ENCODE measurements at regions not wholly inside any gene's neighbourhood (a gene's known extent, or its start where the extent isn't known, plus 50 kb on each side); places are given as distances from the start of the nearest gene placed in this dataset.

DNA sequence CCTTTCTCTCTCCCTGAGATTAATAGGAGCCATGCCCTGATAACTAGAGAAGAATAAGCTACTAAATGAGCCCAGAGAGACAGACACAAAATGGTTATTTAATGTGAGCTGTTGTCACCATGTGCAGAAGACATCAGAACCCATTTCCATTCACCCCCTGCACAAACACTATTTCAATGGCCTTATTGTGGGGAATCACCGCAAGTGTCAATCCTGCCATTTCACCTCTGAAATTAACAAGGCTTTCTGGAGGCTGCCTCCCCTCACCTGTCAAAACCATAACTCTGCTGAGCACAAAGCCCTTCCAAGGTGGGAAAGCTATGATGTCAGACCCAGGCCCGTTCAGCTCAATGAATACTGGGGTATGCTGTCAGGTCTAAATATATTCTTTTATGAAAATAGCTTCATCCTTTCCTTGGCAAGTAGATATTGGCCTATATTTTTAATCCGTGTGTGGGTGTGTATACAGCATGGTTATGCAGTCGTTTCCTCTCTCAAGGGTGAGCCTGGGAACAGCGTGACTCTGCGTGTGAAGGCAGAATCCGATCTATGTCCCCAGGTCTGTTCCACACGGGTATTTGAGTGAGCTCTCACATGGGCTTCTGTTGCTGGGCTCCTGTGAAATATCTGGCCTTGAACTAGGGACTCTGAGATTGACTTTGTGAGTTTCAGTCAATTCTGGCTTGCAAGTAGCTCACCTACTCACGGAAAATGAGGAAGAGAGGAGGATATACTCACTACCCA is 266.3 kb downstream of the FBXW7 start:
- no peak overlapping the region for H3K4me3 Mint-ChIP-seq
- no peak overlapping the region for H3K27ac Mint-ChIP-seq
- ATAC-seq (replicated peaks) (no peak), DNase-seq (no peak)
- H3K4me1 Mint-ChIP-seq: peaks cover 2 to 5% of the 10 kb centered on the region in 2 donors
- no peaks in the 10 kb centered on the region for H3K27me3 Mint-ChIP-seq
- no peaks in the 10 kb centered on the region for H3K9me3 Mint-ChIP-seq
- H3K36me3 Mint-ChIP-seq: no peaks in the 10 kb centered on the region

DNA sequence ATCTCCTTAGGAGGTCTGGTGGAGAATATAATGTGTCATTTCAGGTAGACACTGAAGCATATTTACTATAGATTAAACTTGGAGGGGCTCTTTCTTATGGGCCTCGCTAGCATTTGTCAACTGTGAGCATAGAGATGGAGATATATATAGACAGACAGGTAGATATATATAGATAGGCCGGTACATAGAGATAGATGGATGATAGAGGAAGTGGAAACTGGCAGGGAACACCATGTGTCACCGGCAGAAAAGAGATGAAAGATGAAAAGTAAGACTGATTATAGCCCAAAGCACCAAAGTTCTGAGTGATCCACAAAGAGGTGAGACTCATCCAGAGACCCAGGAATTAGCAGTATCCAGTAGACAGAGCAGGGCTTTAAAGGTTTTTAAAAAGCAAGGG is 268.1 kb downstream of the FBXW7 start:
- no peaks in the 10 kb centered on the region for H3K9me3 Mint-ChIP-seq
- no peaks in the 10 kb centered on the region for H3K36me3 Mint-ChIP-seq
- H3K27me3 Mint-ChIP-seq: no peaks in the 10 kb centered on the region
- no peak overlapping the region for H3K4me3 Mint-ChIP-seq
- peaks cover 2 to 5% of the 10 kb centered on the region in 2 donors for H3K4me1 Mint-ChIP-seq
- H3K27ac Mint-ChIP-seq: no peak overlapping the region
- peak in 1 of 2 donors; percentile 41 for ATAC-seq (replicated peaks)
- DNase-seq: no peak

DNA sequence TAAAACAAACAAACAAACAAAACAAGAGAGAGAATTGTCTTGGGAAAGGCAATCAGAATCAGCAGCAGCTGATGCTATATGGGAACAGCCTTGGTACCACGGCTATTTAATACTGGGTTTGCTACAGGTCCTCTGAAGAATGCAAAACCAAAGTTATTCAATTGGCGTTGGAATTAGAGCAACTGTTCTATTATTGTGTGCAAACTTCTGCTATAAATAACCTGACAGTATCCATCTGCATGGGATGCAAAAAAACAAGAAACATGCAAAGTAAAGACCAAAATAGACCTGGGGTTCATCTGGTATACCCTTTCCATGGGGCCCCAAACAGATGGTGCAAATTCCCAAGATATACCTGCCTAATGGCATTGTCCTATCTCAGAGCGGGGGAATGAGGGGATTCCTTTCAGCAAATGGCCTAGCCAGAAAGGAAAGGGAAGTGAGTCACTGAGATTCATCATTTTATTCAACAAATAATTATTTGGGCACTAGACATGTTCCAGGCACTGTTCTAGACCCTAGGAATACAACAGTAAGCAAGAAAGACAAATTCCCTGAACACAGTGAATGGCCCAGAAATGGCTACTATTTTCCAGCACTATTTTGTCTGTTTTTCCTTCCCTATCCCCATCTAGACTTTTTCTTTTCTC is 268.9 kb downstream of the FBXW7 start:
- no peak for DNase-seq
- Mint-ChIP-seq H3K9me3 (no peaks in the 10 kb centered on the region), H3K27ac (no peak overlapping the region), H3K4me1 (peaks cover 2 to 5% of the 10 kb centered on the region in 2 donors), H3K4me3 (no peak overlapping the region), H3K36me3 (no peaks in the 10 kb centered on the region), H3K27me3 (no peaks in the 10 kb centered on the region)
- no peak for ATAC-seq (replicated peaks)

DNA sequence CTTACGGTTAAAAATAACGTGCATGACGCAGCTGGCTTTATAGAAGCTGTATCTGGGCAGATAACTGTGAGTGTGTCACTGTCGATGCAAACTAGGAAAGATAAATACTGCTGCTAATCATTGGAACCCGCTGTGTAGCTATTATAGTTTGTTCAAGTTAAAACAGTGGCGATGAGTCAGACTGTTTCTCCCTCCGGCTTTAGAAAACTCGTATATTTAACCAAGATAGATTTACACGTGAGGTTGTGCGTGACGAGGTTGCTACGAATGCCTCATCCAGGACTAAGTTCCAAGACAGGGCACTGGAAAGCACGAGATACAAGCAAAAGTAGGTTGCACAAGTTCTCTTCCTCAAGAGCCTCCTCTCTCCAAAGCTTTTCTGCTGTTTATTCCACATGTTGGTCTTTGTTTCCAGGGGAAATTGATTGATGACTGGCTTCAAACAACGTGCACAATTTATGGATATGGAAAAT is 270.7 kb downstream of the FBXW7 start:
- Mint-ChIP-seq H3K27me3 (no peaks in the 10 kb centered on the region), H3K9me3 (peaks cover 3 to 4% of the 10 kb centered on the region in 2 donors), H3K27ac (no peak overlapping the region), H3K36me3 (no peaks in the 10 kb centered on the region), H3K4me1 (peaks cover 2 to 5% of the 10 kb centered on the region in 2 donors), H3K4me3 (no peak overlapping the region)
- DNase-seq: no peak
- no peak for ATAC-seq (replicated peaks)

DNA sequence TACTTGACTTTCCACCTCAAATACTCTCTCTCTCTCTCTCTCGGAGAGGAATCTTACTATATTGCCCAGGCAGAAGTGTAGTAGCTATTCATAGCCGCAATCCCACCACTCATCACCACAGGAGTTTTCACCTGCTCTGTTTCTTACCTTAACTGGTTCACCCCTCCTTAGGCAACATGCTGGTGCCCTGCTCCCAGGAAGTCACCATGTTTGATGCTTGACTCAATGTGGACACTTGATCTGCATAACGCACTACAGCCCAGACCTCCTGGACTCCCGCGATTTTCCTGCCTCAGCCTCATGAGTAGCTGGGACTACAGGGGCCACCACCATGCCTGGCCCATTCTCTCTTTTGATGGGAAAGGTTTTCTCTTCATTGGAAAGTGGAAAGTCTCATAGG is 271.8 kb downstream of the FBXW7 start:
- Mint-ChIP-seq H3K27ac (no peak overlapping the region), H3K4me3 (no peak overlapping the region), H3K9me3 (peaks cover 8 to 9% of the 10 kb centered on the region in 2 donors), H3K4me1 (peaks cover 4 to 5% of the 10 kb centered on the region in 2 donors), H3K27me3 (peaks cover 6% of the 10 kb centered on the region in 2 donors), H3K36me3 (peaks cover 2 to 4% of the 10 kb centered on the region in 2 donors)
- no peak for DNase-seq
- ATAC-seq (replicated peaks): no peak

DNA sequence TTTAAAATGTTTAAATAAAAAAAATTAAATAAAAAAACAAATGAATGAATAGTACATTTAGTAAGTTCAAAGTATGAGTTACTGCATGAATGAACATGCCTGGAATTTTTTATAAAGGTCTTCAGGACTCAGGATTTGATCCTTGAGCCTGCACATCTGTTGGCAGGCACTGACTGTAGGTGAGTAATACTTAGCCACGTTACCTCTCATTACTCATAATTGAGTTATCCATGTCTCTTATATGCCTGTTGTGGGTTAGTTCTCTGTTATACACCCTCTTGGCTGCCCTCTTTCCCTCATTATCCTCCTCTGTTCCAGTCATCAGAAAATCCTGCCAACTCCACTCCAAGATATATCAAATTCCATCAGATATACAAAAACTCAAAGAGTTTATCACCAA is 276.0 kb downstream of the FBXW7 start:
- H3K4me3 Mint-ChIP-seq: no peak overlapping the region

DNA sequence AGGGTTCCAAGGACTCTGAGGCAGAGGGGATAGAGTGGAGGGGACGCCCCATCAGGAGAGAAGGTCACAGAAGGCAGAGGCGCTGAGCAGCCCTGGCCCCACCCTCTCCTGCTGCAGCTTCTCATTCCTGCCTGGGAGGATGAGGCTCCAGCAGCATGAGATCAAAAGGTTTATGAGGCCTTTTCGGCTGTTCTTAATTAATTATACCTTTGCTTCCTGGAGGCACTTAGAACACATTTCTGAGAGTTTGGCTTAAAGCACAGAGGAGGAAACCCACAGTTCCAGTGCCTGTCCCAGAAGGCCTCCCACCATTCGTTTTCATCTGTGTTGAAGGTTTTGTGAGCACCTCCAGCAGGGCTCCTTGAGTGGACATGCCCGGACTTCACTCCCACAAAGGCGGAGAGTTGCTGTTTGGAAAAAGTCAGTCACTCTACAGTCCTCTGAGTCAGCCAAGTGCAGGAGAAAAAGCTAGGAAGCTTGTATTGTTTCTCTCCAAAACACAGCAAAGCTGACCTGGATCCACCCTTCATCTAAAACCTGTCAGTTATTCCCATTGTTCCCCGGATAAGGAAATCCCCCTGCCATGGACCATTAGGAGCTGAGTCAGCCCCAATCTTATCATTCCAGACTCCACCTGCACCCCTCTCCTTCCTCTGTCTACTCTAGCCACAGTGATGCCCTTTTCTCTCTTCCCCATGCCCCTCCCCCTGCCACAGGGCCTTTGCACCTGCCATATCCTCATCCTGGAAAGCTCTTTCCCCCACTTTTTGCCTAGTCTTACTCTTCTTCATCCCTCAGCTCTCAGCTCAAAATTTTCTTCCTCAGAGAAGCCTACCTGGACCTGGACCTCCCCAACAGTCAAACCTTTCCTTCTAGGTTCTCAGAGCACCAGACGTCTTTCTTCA is 276.8 kb downstream of the FBXW7 start:
- ATAC-seq (replicated peaks): no peak
- H3K27me3 Mint-ChIP-seq: peaks cover 12% of the 10 kb centered on the region in 2 donors
- peaks cover 2 to 4% of the 10 kb centered on the region in 2 donors for H3K36me3 Mint-ChIP-seq
- H3K27ac Mint-ChIP-seq: no peak overlapping the region
- H3K9me3 Mint-ChIP-seq: peaks cover 8 to 9% of the 10 kb centered on the region in 2 donors
- H3K4me1 Mint-ChIP-seq: peaks cover 4 to 6% of the 10 kb centered on the region in 2 donors
- H3K4me3 Mint-ChIP-seq: no peak overlapping the region
- DNase-seq: no peak

More for the DNA sequence above, 276.0 kb downstream of the FBXW7 start:
- Mint-ChIP-seq H3K9me3 (peaks cover 8 to 9% of the 10 kb centered on the region in 2 donors), H3K36me3 (peaks cover 2 to 4% of the 10 kb centered on the region in 2 donors), H3K27me3 (peaks cover 12% of the 10 kb centered on the region in 2 donors), H3K4me1 (peaks cover 4 to 6% of the 10 kb centered on the region in 2 donors), H3K27ac (no peak overlapping the region)
- no peak for DNase-seq
- no peak for ATAC-seq (replicated peaks)

DNA sequence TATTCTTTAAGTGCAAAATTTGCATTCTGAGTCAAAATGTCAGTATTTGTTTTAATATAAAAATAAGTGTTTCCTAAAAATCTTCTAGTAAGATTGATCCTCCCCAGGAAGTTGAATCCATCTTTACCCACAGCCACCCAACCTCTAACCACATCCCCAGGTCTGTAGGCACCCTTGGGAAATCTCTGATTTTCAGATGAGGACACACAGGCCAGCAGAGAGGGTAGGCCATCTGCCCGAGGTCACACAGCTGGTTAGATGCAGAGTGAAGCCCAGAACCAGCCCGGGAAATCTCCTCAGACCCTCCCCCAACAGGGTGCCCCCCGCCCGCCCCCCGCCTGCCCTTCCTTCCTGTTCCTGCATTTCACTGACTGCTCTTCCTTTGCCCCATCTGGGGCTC is 277.5 kb downstream of the FBXW7 start:
- DNase-seq (no peak), ATAC-seq (replicated peaks) (no peak)
- no peak overlapping the region for H3K27ac Mint-ChIP-seq
- H3K36me3 Mint-ChIP-seq: peaks cover 2 to 4% of the 10 kb centered on the region in 2 donors
- H3K4me3 Mint-ChIP-seq: no peak overlapping the region
- peaks cover 12% of the 10 kb centered on the region in 2 donors for H3K27me3 Mint-ChIP-seq
- H3K4me1 Mint-ChIP-seq: peaks cover 4 to 6% of the 10 kb centered on the region in 2 donors
- H3K9me3 Mint-ChIP-seq: peaks cover 8 to 9% of the 10 kb centered on the region in 2 donors

DNA sequence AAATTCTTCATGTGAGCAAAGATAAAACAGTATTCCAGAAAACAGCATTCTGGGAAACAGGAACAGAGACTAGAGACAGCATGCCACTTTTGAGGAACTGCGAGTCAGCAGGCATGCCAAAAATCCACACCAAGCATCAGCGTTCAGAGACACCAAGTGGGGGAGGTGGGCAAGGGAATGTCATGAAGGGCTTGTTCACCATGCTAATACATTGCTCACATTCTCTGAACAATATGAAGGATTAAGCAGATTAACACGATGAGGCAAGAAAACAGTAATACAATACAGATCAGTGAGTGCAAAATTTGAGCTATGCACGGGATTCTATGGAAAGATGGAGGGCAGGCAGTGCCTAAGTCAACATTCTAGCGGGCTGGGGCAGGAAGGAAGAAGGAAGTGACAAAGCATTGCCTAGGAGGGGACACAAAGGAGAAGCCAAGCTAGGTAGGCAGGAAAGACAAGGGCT is 278.3 kb downstream of the FBXW7 start:
- Mint-ChIP-seq H3K27me3 (peaks cover 12% of the 10 kb centered on the region in 2 donors), H3K36me3 (peaks cover 2 to 4% of the 10 kb centered on the region in 2 donors), H3K4me3 (no peak overlapping the region), H3K27ac (no peak overlapping the region), H3K4me1 (peaks cover 4 to 6% of the 10 kb centered on the region in 2 donors), H3K9me3 (peaks cover 8 to 9% of the 10 kb centered on the region in 2 donors)
- no peak for DNase-seq
- ATAC-seq (replicated peaks): peak in 1 of 2 donors; percentile 23

DNA sequence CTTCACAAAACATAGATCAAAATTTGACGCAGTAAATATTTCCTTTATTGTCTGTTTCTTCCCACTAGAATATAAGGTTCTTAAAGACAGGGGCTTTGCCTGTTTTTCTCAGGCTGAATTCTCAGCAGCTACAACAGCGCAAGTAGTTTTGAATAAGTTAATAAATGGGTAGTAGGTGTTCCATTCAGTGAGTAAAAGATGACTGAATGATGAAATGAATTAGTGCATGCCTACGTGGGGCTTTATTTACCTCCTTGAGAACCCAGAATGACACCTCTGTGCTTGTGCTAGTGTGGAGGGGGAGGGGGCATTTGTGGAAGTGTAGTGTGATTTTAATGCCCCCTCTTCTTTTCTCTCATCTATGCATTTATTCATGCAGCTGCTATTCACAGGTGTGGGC is 278.9 kb downstream of the FBXW7 start:
- H3K36me3 Mint-ChIP-seq: peaks cover 2 to 4% of the 10 kb centered on the region in 2 donors
- ATAC-seq (replicated peaks) (no peak), DNase-seq (no peak)
- H3K4me1 Mint-ChIP-seq: peaks cover 4 to 6% of the 10 kb centered on the region in 2 donors
- peaks cover 8 to 9% of the 10 kb centered on the region in 2 donors for H3K9me3 Mint-ChIP-seq
- no peak overlapping the region for H3K27ac Mint-ChIP-seq
- H3K4me3 Mint-ChIP-seq: no peak overlapping the region
- peaks cover 12% of the 10 kb centered on the region in 2 donors for H3K27me3 Mint-ChIP-seq

DNA sequence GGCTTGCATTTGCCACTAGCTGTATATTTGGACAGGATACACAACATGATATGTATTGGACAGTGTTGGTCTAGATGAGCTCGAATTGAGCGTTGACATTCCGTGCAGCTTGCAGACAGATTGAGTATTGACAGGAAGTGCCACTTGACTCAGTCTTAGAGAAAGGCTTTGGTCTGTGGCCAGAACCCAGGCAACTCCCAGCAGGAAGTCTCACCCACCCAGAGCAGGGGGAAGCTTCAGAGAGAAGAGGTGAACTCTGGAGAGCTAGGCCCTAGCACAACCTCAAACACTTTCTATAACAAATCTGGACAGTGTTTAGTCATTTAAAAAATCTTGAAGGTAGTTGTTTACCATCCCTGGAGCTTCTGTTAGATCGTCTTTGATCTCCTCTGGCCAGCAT is 280.5 kb downstream of the FBXW7 start:
- peaks cover 12% of the 10 kb centered on the region in 2 donors for H3K27me3 Mint-ChIP-seq
- peaks cover 2 to 4% of the 10 kb centered on the region in 2 donors for H3K36me3 Mint-ChIP-seq
- peak; percentile 74 to 86 for ATAC-seq (replicated peaks)
- H3K4me3 Mint-ChIP-seq: no peak overlapping the region
- peaks cover 4 to 5% of the 10 kb centered on the region in 2 donors for H3K9me3 Mint-ChIP-seq
- H3K4me1 Mint-ChIP-seq: peaks cover 4 to 6% of the 10 kb centered on the region in 2 donors
- H3K27ac Mint-ChIP-seq: no peak overlapping the region
- peak; percentile 8 for DNase-seq

DNA sequence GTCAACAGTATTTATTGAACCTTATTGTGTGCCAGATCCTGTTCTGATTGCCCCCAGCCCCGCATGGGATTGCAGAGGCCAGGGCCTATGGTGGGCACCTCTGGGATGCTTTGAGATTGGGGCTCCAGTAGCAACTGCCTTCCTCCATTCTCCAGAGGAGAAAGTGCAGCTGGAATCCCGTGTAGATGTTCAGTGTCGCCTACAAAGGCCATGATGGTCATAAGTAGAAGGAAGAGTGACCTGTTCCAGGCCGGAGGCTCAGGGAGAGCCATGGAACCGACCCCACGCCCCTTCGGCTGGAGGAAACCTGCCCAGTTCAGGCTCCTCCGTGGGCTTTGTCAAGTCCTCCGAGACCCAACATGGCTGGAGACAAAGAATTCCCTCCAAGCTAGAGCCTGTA is 287.5 kb downstream of the FBXW7 start:
- ATAC-seq (replicated peaks) (no peak), DNase-seq (no peak)
- no peaks in the 10 kb centered on the region for H3K9me3 Mint-ChIP-seq
- no peak overlapping the region for H3K4me3 Mint-ChIP-seq
- H3K27me3 Mint-ChIP-seq: peaks cover 0 to 6% of the 10 kb centered on the region in 2 donors
- no peaks in the 10 kb centered on the region for H3K36me3 Mint-ChIP-seq
- no peak overlapping the region for H3K27ac Mint-ChIP-seq
- H3K4me1 Mint-ChIP-seq: peaks cover 3 to 4% of the 10 kb centered on the region in 2 donors

DNA sequence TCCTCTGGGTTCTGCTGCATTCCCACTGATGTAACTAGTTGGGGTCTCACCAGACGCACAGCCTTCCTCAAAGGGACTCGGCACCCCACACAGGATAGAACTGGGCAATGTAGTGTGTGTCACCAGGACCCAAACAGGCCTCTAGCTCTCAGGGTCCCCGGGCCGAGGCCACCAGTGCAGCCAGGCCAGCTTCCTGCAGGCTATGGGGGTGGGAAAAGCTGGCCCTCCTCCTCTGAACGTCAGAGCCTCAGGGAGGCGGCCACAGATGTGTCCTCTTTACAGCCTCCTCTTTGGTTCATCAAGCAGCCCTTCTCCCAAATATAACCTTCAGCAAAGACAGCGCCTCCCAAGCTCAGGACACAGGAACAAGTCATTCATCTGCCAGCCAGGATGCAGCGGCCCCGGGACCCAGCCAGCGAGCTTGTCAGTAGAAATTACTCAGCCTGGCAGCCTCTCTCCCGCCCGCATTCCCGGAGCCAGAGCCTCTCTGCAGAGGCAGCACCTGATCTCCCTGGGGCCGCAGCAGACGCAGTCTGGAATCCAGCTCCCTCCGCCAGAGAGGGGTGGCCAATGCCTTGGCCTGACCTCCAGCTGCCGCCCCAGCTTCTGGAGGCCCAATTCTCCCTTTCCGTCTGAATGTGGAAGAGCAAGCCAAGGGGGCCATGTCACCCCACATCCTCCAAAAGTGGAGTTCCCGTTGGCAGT is 288.5 kb downstream of the FBXW7 start:
- Mint-ChIP-seq H3K27me3 (peaks cover 0 to 6% of the 10 kb centered on the region in 2 donors), H3K36me3 (no peaks in the 10 kb centered on the region), H3K4me3 (no peak overlapping the region), H3K27ac (no peak overlapping the region), H3K4me1 (peaks cover 3 to 4% of the 10 kb centered on the region in 2 donors), H3K9me3 (no peaks in the 10 kb centered on the region)
- ATAC-seq (replicated peaks): no peak
- DNase-seq: no peak

All from stimulated activated naive B cell treated with anti-CD40 and anti-IgM and Interleukin-4, amounts not matched to agents 10 μg/mL and 1 μg/mL and 100 μg/mL, for 72 hours (primary cell).